ENCODE measurements at regions not wholly inside any gene's neighbourhood (a gene's known extent, or its start where the extent isn't known, plus 50 kb on each side); places are given as distances from the start of the nearest gene placed in this dataset.

- DNase-seq = no peak
Measured at GRCh38 chr19:33900817-33901216, 104.1 kb downstream of the KCTD15 start.

- DNase-seq = no peak
Measured at GRCh38 chr19:33902395-33902794, 105.7 kb downstream of the KCTD15 start.

GRCh38 chr19:33902802-33903488 is 106.3 kb downstream of the KCTD15 start:
- no peak for DNase-seq

- no peak for DNase-seq
Measured at GRCh38 chr19:33903489-33903850, 106.8 kb downstream of the KCTD15 start.

DNA sequence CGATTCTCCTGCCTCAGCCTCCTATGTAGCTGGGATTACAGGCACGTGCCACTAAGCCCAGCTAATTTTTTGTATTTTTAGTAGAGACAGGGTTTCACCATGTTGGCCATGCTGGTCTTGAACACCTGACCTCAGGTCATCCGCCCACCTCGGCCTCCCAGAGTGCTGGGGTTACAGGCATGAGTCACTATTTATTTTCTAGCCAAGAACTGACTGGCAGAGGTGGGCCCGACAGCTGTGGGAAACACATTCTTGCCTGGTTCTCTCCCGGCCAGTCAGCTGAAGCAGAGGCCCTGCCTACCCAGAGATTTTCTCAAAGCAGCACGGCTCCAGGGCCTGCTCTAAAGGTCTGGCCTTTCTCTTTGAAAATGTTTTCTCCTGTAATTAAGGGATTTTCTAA is 108.0 kb downstream of the KCTD15 start:
- DNase-seq = no peak

GRCh38 chr19:33905473-33905936 is 108.8 kb downstream of the KCTD15 start:
- DNase-seq = no peak

GRCh38 chr19:33905937-33906577 is 109.4 kb downstream of the KCTD15 start:
- DNase-seq = no peak

DNA sequence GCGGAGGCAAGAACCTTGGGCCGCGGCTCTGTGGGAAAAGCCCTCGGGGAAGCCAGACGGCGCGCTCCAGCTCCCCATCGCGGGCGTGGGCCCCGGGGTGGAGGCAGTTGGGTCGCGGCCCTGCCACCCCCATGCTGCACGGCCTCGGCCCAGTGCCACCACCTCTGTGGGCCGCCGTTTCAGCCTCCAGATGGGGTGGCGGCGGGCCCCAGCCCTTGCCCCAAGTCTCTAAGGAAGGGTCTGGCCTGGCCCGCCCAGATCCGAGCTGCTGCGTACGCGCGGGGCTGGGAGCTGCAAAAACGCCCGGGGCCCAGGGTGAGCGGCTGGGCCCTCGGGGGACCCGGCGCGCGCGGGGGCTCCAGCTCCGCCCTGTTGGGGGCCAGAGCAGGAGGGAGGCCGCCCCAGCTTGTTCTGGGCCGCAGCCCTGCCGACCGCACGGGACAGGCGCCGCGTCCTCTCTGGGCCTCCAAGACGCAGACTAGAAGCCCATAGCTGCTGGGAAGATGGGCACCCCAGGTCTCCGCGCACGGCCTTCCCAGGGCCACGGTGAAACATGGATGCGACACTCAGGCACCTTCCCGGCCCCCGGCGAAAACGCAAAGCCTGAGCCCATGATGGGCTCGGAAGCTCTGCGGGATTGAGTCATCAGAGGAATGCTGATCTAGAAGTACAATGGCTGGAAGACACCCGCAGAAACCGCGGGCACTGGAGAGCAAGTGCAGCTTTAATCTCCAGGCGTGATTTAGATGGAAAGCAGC is 110.1 kb downstream of the KCTD15 start:
- DNase-seq = no peak

- DNase-seq = no peak
Measured at GRCh38 chr19:33910922-33911321, 114.3 kb downstream of the KCTD15 start.

DNA sequence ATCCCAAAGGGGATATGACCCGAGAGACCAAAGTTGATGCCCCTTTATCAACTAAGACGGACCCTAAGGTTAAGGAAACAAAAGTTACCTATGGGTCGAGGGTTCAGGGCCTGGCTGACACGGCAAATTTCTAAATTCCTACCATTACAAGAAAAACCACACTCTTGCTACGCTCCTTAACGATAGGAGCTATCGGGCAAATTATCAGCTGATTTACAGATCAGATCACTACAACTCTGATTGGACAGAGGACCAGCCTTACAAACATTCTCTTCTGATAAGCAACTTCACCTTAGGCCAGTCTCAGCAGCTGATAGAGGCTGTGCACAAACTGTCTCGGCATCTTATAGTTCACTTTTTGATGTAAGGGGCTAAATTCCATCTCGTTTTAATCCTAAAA is 117.9 kb downstream of the KCTD15 start:
- no peak for DNase-seq

DNA sequence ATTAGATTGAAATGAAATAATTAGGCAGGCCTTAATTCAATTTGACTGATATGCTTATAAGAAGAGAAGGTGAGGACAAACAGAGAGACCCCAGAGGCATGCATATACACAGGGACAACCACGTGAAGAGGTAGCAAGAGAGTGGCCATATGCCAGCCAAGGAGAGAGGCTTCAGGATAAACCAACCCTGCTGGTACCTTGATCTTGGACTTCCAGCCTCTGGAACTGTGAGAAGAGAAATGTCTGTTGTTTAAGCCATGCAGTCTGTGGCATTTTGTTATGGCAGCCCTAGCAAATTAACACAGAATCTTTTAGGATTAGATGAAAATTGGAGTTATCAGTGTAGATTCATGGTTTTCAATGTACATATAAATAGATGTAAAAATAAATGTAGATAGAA is 120.1 kb downstream of the KCTD15 start:
- DNase-seq = no peak

DNA sequence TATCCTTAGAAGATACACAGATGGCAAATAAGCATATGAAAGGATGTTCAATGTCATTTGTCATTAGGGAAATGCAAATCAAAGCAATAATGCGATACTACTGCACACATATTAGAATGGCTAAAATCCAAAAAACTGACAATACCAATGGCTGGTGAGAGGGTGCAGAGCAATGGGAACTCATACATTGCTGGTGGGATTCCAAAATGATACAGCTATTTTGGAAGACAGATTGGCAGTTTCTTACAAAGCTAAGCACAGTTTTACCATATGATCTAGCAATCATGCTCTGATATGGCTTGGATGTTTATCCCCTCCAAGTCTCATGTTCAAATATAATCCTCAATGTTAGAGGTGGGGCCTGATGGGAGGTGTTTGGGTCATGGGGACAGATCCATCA is 122.6 kb downstream of the KCTD15 start:
- DNase-seq = no peak

GRCh38 chr19:33921165-33921564 is 124.5 kb downstream of the KCTD15 start:
- no peak for DNase-seq

DNA sequence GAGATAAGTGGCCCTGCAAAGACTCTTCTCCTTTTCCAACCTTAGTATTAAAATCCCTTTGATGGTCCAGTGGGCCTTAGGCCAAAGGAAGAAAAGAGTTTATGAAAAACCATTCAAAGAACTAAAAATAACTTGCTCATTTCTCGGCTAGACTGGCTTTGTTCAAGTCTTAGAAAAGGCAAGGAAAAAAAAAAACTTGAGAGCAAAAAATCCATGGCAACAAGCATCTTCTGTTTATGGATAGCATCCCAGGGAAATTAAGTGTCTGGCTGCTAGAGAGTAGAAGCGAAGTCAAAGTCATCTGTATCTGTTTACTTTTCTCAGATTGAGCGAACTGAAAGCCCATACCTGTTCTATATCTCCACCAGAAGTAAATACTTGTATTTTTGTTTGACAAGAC is 129.6 kb downstream of the KCTD15 start:
- DNase-seq = no peak

GRCh38 chr19:33927789-33928457 is 131.3 kb downstream of the KCTD15 start:
- no peak for DNase-seq

- DNase-seq = no peak
Measured at GRCh38 chr19:33928458-33928950, 131.8 kb downstream of the KCTD15 start.

DNA sequence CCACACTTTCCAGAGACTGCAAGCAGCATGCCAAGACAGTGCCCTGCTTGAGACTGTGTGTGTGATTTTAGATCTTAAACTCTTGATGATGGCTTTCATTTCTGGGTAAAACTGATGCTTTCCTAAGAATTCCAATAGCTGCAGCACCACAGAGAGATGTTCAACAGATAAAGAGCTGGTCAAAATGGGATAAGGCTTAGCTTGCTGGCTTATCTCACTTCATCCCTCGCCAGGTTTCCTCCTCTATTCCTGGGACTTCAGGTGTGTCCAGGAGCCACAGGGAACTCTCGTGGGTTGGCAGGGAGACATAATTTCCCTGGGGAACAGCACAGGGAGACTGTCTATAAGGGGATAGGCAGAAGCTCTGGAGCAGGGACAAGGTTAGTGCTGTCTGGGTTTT is 137.3 kb downstream of the KCTD15 start:
- DNase-seq = no peak

DNA sequence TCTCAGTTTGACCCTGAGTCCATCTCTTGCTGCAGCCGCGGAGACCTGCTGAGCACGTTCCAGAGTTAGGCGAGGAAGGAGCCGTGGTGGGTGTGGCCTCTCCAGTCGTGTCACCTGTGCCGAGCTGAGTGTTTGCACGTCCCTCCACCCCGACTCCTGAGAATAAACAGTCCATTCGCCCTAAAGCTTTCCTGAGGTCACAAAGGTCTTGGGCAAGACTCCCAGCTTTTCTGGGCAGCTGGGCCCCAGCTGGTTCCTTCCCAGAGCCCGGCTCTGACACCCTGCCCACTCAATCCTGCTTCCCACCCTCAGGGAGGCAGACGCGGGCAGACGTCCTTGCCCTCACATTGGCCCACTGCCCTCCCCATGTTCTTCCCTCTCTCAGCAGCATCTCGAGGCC is 142.2 kb downstream of the KCTD15 start:
- DNase-seq = no peak

DNA sequence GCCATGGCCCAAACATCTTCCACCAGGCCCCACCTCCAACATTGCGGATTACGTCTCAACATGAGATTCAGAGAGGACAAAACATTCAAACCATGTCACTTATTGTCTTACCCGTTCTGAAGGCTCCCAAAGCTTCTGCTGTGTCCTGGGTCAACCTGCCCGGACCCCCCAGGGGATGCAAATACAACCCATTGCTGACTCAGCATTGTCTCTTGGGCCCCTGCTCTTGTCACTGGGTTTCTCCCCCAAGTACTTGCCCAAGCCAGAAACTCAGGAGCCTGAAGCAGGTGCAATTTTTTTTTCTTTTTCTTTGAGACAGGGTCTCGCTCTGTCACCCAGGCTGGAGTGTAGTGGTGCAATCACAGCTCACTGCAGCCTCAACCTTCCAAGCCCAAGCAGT is 144.5 kb downstream of the KCTD15 start:
- DNase-seq = no peak

DNA sequence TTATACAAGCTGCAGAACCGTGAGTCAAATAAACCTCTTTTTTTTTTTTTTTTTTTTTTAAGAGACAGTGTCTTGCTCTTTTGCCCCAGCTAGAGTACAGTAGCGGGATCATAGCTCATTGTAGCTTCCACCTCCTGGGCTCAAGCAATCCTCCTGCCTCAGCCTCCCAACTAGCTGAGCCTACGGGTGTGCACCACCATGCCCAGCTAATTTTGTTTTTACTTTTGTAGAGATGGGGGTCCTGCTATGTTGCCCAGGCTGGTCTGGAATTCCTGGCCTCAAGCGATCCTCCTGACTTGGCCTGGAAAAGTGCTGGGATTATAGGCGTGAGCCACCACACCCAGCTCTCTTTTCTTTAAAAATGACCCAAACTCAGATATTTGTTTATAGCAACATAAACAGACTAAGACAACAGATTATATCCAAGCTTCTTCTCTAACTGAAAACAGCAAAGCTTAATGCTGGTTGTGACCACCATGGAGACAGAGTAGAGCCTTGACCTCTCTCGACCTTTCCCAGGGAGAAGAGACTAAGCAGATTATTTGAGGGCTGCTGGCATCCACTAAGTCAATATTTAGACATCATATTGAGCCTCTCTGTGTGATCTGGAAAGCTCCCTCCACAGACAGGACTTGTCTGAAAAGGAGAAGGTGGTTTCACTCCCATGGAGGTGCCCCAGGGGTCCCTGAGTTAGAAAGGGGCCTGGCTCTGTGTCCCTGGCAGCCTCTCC is 150.0 kb downstream of the KCTD15 start:
- DNase-seq = no peak

DNA sequence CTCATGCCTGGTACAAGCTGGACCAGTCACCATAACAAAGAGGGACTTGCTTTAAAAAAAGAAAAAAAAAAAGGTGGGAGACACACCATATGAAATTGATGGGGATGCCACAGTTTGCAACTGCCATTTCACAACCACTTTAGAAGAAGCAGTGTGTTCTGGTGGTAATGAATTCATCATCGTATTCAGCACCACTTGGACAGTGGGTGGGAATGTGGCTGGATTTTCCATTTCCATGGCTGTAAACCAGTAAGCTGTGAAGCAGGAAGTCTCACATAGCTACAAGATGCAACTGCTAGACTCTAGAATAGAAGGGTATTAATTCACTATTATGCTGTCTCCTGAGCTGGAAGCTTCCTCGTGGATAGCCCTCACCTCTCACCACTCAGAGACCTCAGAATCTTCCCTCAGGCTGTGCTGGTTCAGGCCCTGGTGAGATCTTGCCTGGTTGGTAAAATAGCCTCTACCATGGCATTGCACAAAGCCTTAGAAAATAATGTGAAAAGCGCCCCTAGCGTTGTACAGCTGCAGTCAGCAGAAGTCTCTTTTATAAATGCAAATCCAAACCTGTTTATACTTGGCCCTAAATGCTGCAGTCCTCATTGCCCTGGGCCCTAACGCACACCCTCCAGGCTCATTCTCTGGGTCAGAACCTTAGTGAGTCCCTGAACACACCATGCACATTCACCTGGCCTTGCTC is 150.7 kb downstream of the KCTD15 start:
- DNase-seq = no peak
